ENCODE measurements at regions not wholly inside any gene's neighbourhood (a gene's known extent, or its start where the extent isn't known, plus 50 kb on each side); places are given as distances from the start of the nearest gene placed in this dataset.

- no peak overlapping the region for H3K4me3 ChIP-seq
- no peaks in the 10 kb centered on the region for H3K27me3 ChIP-seq (ENCODE audit: insufficient read depth in 3 of 3, low read length in 2 of 3)
- whole genome bisulfite sequencing, 3 donors, result 47 to 65% (median 52%) methylated on average over 4 of the region's 4 CpGs
- H3K36me3 ChIP-seq (ENCODE audit: insufficient read depth in 1 of 2, low read depth in 1 of 2), result no peaks in the 10 kb centered on the region
- TF ChIP-seq CTCF (IDR thresholded peaks at IDR 0.05), result no peak
- H3K27ac ChIP-seq, result no peak overlapping the region
- DNase-seq (no peak), ATAC-seq (no peak)
- intact Hi-C loops (cut with DNase I), result no loop called here
- H3K4me1 ChIP-seq, result no peaks in the 10 kb centered on the region
- no peaks in the 10 kb centered on the region for H3K9me3 ChIP-seq
These were observed 766.0 kb upstream of the MAP3K7 start for GRCh38 chr6:91352878-91353277.

- no peak for TF ChIP-seq CTCF (IDR thresholded peaks at IDR 0.05)
- Histone ChIP-seq H3K36me3 (ENCODE audit: insufficient read depth in 1 of 2, low read depth in 1 of 2) (no peaks in the 10 kb centered on the region), H3K9me3 (no peaks in the 10 kb centered on the region), H3K27me3 (ENCODE audit: insufficient read depth in 3 of 3, low read length in 2 of 3) (no peaks in the 10 kb centered on the region), H3K4me1 (no peaks in the 10 kb centered on the region), H3K27ac (no peak overlapping the region), H3K4me3 (no peak overlapping the region)
- ATAC-seq (no peak), DNase-seq (no peak)
- WGBS, 3 donors, result 86 to 93% (median 90%) methylated on average over 3 of the region's 3 CpGs
- intact Hi-C loops (cut with DNase I), result no loop called here
These were observed 765.4 kb upstream of the MAP3K7 start for GRCh38 chr6:91352321-91352720.

- no peaks in the 10 kb centered on the region for H3K27me3 ChIP-seq (ENCODE audit: insufficient read depth in 3 of 3, low read length in 2 of 3)
- no peak for TF ChIP-seq CTCF (IDR thresholded peaks at IDR 0.05)
- no peak overlapping the region for H3K4me3 ChIP-seq
- intact Hi-C loops (cut with DNase I), result no loop called here
- H3K36me3 ChIP-seq (ENCODE audit: insufficient read depth in 1 of 2, low read depth in 1 of 2), result no peaks in the 10 kb centered on the region
- H3K9me3 ChIP-seq, result no peaks in the 10 kb centered on the region
- no peaks in the 10 kb centered on the region for H3K4me1 ChIP-seq
- DNase-seq, result no peak
- H3K27ac ChIP-seq, result no peak overlapping the region
- ATAC-seq, result no peak
These were observed 763.5 kb upstream of the MAP3K7 start for GRCh38 chr6:91350146-91350908.

- TF ChIP-seq CTCF (IDR thresholded peaks at IDR 0.05), result no peak
- 21 to 41% (median 38%) methylated on average over 3 of the region's 3 CpGs for WGBS, 3 donors
- intact Hi-C loops (cut with DNase I), result no loop called here
- Histone ChIP-seq H3K27me3 (ENCODE audit: insufficient read depth in 3 of 3, low read length in 2 of 3) (no peaks in the 10 kb centered on the region), H3K4me3 (no peak overlapping the region), H3K27ac (no peak overlapping the region), H3K9me3 (no peaks in the 10 kb centered on the region), H3K36me3 (ENCODE audit: insufficient read depth in 1 of 2, low read depth in 1 of 2) (no peaks in the 10 kb centered on the region), H3K4me1 (no peaks in the 10 kb centered on the region)
- DNase-seq (no peak), ATAC-seq (no peak)
These were observed 754.6 kb upstream of the MAP3K7 start for GRCh38 chr6:91341473-91341872.

- Histone ChIP-seq H3K4me3 (no peak overlapping the region), H3K9me3 (no peaks in the 10 kb centered on the region), H3K36me3 (ENCODE audit: insufficient read depth in 1 of 2, low read depth in 1 of 2) (no peaks in the 10 kb centered on the region), H3K27ac (no peak overlapping the region), H3K27me3 (ENCODE audit: insufficient read depth in 3 of 3, low read length in 2 of 3) (no peaks in the 10 kb centered on the region), H3K4me1 (no peaks in the 10 kb centered on the region)
- no peak for ATAC-seq
- TF ChIP-seq CTCF (IDR thresholded peaks at IDR 0.05), result no peak
- no peak for DNase-seq
- WGBS, 3 donors, result 34 to 40% (median 35%) methylated on average over 3 of the region's 3 CpGs
- intact Hi-C loops (cut with DNase I), result no loop called here
These were observed 754.1 kb upstream of the MAP3K7 start for GRCh38 chr6:91340896-91341395.
